Panc1 (cell line): ENCODE measurements at regions not wholly inside any gene's neighbourhood (a gene's known extent, or its start where the extent isn't known, plus 50 kb on each side); places are given as distances from the start of the nearest gene placed in this dataset.

Experiments
- ATAC-seq: fragments of 200-7000 bp; cut with Tn5 transposase; 2 replicates; pipeline ENCODE4 v1.9.1; 2020; ENCODE audit warnings: mild to moderate bottlenecking, moderate library complexity
- BruUV-seq: library from RNA; stranded (reverse); fragments of 400-500 nt; replicated peaks from 2 replicates; lab custom pipeline; 2021; lab: Mats Ljungman, UMichigan
- CTCF ChIA-PET: fragments of 300-600 bp; sonication (Branson Sonifier 250); formaldehyde crosslinking; loops from one replicate; lab custom pipeline; 2022; ENCODE audit warnings: antibody characterized with exemption; lab: Charles Lee
- POLR2A ChIA-PET: fragments of 300-600 bp; sonication (Branson Sonifier 250); formaldehyde crosslinking; loops from one replicate; lab custom pipeline; 2022; ENCODE audit warnings: antibody characterized with exemption; lab: Charles Lee
- DNase-seq: peaks from one replicate; pipeline ENCODE4 v3.0.0-alpha.2; 2010; ENCODE audit warnings: low read depth, low spot score
- H3K27ac ChIP-seq: 2 replicates; pipeline ENCODE4 v1.5.1; 2011; ENCODE audit warnings: mild to moderate bottlenecking, low read length, inconsistent platforms
- H3K27me3 ChIP-seq: fragments of 200-500 bp; sonication (Bioruptor generic); 2 replicates; pipeline ENCODE4 v1.6.0; 2014; ENCODE audit warnings: low read length, inconsistent platforms; ENCODE audit not compliant: control insufficient read depth, insufficient read depth
- H3K36me3 ChIP-seq: fragments of 200-500 bp; sonication (Bioruptor generic); 2 replicates; pipeline ENCODE4 v1.5.1; 2014; ENCODE audit warnings: inconsistent platforms, mild to moderate bottlenecking, low read length, moderate library complexity; ENCODE audit not compliant: control insufficient read depth, insufficient read depth
- H3K4me1 ChIP-seq: 2 replicates; pipeline ENCODE4 v1.5.1; 2011; ENCODE audit warnings: inconsistent platforms, mild to moderate bottlenecking, low read length, moderate library complexity; ENCODE audit not compliant: control insufficient read depth, insufficient read depth
- H3K4me3 ChIP-seq, 2 experiments: 2 replicates each; pipeline ENCODE4 v1.5.1; 2011 to 2012; ENCODE audit warnings: low read depth in 2 of 2, low read length in 2 of 2, mild to moderate bottlenecking in 2 of 2, inconsistent platforms in 1 of 2, moderate library complexity in 1 of 2
- H3K9me3 ChIP-seq: fragments of 200-500 bp; sonication (Bioruptor generic); 2 replicates; pipeline ENCODE4 v1.5.1; 2014; ENCODE audit warnings: low read depth, mild to moderate bottlenecking, inconsistent platforms, low read length, moderate library complexity; ENCODE audit not compliant: control insufficient read depth, insufficient read depth
- POLR2AphosphoS5 ChIP-seq: IDR thresholded peaks from 2 replicates; pipeline ENCODE4 v1.6.1; 2012; ENCODE audit warnings: mild to moderate bottlenecking, low read depth, low read length, moderate library complexity
- SIN3A ChIP-seq: IDR thresholded peaks from 2 replicates; pipeline ENCODE4 v1.6.1; 2012; ENCODE audit warnings: low read depth, mild to moderate bottlenecking, low read length, moderate library complexity, borderline replicate concordance; ENCODE audit not compliant: insufficient read depth
- TCF7L2 ChIP-seq: IDR thresholded peaks from 2 replicates; pipeline ENCODE4 v1.6.1; 2011; ENCODE audit warnings: mild to moderate bottlenecking, low read depth, low read length, inconsistent platforms
- in situ Hi-C: cut with HindIII; loops from 2 replicates; pipeline ENCODE4 v1.10.0; 2016; ENCODE audit warnings: low sequenced_read_pairs, low pct_unique_long_range_greater_than_20kb
- intact Hi-C: fragments of 100-400 bp; cut with micrococcal nuclease; formaldehyde crosslinking; loops from one replicate; pipeline ENCODE4 v1.10.0; 2022; ENCODE audit not compliant: unreplicated experiment
- TF ChIP-seq, protein P1 (sequence below), 2 experiments: IDR thresholded peaks; 2 replicates each; pipeline ENCODE4 v1.6.1; 2011 to 2012; ENCODE audit warnings: low read depth in 2 of 2, control low read depth in 1 of 2, low read length in 1 of 2, mild to moderate bottlenecking in 1 of 2, moderate library complexity in 1 of 2; ENCODE audit not compliant: insufficient read depth in 1 of 2
- TF ChIP-seq, protein P2 (sequence below): fragments of 450-650 bp; IDR thresholded peaks from 2 replicates; pipeline ENCODE4 v1.5.1; 2017; ENCODE audit warnings: mild to moderate bottlenecking

DNA sequence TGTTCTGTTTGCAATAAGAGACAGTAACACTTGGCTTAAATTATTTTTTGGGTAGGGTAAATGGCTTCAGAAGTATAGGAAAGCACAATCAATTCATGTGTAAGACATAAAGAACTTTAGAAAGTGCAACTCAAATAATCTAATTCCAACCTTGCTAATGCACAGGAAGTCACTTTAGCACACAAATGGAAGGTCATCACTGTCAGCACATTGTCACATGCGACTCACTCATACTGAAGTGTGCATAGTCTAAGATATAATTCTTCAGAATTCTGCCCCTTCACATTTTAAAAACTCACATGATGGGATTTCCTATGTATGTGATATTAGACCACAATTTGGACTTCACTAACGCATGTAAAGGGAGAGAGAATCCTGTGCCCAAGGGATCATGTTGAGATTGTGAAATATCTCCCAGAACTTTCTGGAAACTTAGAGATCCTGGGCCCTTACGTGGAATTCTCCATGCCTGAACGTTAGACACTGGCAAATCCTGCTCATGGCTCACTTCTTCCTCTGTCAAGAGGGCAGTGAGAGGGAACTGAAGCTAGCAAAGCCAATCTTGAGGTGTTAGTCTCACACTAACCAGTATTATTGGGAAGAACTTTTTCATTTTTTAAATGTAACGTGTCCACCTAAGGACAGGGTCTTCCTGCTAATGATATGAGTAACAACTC lies 403.2 kb upstream of the PTGER4 start:
- Histone ChIP-seq H3K36me3 (no peaks in the 10 kb centered on the region; the same call in 1 of the 2 replicates), H3K4me1 (no peaks in the 10 kb centered on the region), H3K27me3 (no peaks in the 10 kb centered on the region), H3K9me3 (no peaks in the 10 kb centered on the region), H3K27ac (no peak overlapping the region), H3K4me3 (no peak overlapping the region)
- intact Hi-C loops (no loop called here), in situ Hi-C loops (no loop called here)
- ChIA-PET CTCF (no interaction called here), POLR2A (no interaction called here)
- ATAC-seq (no peak), DNase-seq (no peak)
- BruUV-seq: no TSS peak
- TF ChIP-seq, protein P1, sequence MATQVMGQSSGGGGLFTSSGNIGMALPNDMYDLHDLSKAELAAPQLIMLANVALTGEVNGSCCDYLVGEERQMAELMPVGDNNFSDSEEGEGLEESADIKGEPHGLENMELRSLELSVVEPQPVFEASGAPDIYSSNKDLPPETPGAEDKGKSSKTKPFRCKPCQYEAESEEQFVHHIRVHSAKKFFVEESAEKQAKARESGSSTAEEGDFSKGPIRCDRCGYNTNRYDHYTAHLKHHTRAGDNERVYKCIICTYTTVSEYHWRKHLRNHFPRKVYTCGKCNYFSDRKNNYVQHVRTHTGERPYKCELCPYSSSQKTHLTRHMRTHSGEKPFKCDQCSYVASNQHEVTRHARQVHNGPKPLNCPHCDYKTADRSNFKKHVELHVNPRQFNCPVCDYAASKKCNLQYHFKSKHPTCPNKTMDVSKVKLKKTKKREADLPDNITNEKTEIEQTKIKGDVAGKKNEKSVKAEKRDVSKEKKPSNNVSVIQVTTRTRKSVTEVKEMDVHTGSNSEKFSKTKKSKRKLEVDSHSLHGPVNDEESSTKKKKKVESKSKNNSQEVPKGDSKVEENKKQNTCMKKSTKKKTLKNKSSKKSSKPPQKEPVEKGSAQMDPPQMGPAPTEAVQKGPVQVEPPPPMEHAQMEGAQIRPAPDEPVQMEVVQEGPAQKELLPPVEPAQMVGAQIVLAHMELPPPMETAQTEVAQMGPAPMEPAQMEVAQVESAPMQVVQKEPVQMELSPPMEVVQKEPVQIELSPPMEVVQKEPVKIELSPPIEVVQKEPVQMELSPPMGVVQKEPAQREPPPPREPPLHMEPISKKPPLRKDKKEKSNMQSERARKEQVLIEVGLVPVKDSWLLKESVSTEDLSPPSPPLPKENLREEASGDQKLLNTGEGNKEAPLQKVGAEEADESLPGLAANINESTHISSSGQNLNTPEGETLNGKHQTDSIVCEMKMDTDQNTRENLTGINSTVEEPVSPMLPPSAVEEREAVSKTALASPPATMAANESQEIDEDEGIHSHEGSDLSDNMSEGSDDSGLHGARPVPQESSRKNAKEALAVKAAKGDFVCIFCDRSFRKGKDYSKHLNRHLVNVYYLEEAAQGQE (IDR thresholded peaks at IDR 0.05; ENCODE audit: insufficient read depth in 1 of 2, low read depth in 2 of 2, low read length in 1 of 2): no peak
- TF ChIP-seq POLR2AphosphoS5: no peak
- TF ChIP-seq, protein P2, sequence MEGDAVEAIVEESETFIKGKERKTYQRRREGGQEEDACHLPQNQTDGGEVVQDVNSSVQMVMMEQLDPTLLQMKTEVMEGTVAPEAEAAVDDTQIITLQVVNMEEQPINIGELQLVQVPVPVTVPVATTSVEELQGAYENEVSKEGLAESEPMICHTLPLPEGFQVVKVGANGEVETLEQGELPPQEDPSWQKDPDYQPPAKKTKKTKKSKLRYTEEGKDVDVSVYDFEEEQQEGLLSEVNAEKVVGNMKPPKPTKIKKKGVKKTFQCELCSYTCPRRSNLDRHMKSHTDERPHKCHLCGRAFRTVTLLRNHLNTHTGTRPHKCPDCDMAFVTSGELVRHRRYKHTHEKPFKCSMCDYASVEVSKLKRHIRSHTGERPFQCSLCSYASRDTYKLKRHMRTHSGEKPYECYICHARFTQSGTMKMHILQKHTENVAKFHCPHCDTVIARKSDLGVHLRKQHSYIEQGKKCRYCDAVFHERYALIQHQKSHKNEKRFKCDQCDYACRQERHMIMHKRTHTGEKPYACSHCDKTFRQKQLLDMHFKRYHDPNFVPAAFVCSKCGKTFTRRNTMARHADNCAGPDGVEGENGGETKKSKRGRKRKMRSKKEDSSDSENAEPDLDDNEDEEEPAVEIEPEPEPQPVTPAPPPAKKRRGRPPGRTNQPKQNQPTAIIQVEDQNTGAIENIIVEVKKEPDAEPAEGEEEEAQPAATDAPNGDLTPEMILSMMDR: no peak
- TF ChIP-seq TCF7L2: no peak
- TF ChIP-seq SIN3A: no peak

DNA sequence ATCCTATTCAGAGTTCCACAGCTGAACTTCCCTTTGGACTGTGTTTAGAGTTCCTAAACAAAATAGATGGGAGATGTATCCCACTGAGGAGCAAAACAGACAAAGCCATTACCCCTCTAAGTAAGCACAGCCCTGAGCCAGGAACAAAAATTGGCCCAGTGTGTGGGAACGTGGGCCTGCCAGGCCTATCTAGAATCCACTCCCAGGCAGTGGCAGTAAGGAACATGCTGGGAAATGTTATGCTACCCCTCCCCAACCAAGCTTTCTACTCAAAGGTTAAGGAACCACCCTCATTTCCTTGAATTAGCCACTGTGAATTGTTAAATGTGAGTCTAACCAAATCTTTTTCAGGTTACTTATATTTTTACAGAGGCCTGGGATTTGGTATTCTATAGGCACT lies 405.1 kb upstream of the PTGER4 start:
- Histone ChIP-seq H3K4me3 (no peak overlapping the region), H3K9me3 (no peaks in the 10 kb centered on the region), H3K27ac (no peak overlapping the region), H3K36me3 (no peaks in the 10 kb centered on the region), H3K27me3 (no peaks in the 10 kb centered on the region), H3K4me1 (no peaks in the 10 kb centered on the region)
- POLR2A ChIA-PET: no interaction called here
- in situ Hi-C loops: no loop called here
- BruUV-seq: no TSS peak
- ATAC-seq (no peak), DNase-seq (no peak)
- no peak for TF ChIP-seq POLR2AphosphoS5
- TF ChIP-seq, protein P2: no peak
- intact Hi-C loops: no loop called here
- CTCF ChIA-PET: no interaction called here
